GM19193 (cell line): ENCODE measurements at regions not wholly inside any gene's neighbourhood (a gene's known extent, or its start where the extent isn't known, plus 50 kb on each side); places are given as distances from the start of the nearest gene placed in this dataset.

Experiments used
- POLR2A ChIP-seq: IDR thresholded peaks from 4 replicates; pipeline ENCODE4 v1.6.1; 2011; ENCODE audit not compliant: insufficient read depth, insufficient read length; ENCODE audit errors: extremely low read depth

DNA sequence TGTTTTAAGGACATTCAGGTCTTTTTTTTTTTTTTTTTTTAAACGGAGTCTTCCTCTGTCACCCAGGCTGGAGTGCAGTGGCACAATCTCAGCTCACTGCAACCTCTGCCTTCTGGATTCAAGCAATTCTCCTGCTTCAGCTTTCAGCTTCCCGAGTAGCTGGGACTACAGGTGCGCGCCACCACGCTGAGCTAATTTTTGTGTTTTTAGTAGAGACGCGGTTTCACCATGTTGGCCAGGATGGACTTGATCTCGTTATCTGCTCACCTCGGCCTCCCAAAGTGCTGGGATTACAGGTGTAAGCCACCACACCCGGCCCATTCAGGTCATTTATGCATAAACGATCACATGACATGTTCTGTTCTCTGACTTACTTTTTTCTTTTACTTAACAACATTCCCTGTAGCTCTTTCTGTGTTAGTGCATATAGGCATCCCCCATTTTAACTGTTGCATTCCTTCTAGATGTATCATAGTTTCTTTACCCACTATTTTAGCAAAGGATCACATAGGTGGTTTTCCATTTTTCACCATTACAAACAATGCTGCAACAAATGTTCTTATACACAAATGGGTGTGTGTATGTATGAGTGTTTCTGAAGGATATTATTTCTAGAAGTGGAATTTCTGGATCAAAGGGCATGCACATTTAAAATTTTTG lies 74.2 kb downstream of the ARF6 start:
- no peak for TF ChIP-seq POLR2A

DNA sequence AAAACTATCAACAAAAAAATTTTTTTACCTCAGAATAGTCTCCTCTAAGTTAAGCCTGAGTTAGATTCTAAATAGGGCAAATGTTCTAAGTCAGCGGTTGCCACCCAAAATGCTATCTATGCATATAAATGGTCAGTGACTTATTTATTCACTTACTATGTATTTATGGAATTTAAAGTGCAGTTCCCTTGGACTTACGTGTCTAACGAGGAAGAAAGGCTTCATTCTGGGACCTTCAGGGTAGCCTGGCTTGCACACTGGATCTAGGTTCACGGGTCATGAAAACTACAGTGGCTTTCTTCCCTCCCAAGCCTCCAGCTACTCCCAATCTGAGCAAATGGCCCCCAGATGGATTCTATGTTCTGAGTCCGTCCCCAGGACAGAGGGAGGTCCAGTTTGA lies 77.1 kb downstream of the ARF6 start:
- no peak for TF ChIP-seq POLR2A

GRCh38 chr14:49970474-49971147 lies 77.7 kb downstream of the ARF6 start:
- TF ChIP-seq POLR2A, result no peak

DNA sequence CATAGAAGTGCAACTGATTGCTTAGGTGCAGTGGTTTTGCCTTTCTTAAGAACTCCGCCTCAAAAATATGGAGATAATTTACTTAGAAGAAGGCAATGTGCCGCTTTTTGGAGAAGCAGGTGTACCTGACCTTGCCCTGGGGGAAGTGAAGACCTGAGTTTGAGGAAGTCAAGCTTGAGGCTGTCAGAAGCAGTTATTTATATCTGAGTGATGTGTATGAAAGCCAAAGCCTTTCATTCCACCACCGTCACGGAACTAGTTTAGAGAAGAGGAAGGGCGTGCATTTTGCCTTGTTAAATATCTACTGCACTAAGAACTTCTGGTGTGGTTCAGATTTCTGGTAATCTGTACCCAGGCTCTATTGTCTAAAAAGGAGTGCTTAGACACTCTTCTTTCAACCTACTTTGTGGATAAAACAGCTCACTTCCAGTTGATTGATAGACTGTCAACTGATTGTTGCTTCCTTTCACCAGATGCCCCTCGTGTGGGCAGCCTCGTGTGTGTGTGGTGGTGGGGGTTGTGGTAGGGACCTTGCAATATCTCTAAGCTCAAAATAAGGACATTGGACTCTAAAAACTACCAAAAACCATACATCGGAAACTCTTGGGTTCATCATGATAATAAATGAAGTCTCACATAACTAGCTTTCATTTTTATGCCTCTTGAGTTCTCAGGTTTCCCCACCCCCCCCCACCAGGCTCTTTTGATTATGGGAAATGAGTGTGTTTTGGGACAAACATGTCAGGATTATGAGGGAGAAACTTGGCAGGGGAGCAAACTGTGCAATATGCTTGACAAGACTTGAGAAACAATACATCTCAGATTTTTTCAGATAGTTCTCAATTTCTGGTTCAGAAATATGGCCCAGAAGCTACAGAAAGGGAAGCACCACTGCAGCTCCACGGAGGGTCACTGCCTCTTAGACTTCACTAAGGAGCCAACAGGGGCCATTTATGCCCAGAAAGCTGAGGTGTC lies 78.6 kb downstream of the ARF6 start:
- peak; percentile 13 for TF ChIP-seq POLR2A

DNA sequence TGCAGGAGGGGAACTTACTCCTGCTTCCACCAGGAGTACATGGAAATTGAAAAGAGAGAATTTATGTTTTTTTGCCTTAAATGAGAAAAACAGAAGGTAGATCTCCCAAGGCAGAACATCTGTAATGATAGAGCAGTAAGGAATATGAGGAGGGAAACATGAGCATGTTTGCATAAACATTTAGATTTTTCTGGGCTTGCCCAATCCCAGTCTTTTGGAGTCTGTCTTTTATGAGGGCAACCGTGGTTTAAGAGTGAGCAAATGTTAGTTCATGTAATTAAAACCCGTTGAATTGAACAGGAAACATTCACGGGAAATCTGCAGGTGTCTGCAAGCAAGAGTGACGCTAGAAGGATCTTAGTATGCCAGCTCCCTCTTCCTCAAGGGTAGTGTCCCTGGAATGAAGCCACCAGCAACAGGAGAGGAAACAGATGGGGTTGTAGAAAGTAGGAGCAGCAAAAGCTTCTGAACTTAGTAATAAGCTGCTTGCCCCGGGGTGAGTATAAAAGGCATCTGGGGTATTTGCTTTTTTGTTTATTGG lies 79.3 kb downstream of the ARF6 start:
- TF ChIP-seq POLR2A, result no peak

- TF ChIP-seq POLR2A, result no peak
Observed at GRCh38 chr14:49972823-49973222, 79.9 kb downstream of the ARF6 start.

DNA sequence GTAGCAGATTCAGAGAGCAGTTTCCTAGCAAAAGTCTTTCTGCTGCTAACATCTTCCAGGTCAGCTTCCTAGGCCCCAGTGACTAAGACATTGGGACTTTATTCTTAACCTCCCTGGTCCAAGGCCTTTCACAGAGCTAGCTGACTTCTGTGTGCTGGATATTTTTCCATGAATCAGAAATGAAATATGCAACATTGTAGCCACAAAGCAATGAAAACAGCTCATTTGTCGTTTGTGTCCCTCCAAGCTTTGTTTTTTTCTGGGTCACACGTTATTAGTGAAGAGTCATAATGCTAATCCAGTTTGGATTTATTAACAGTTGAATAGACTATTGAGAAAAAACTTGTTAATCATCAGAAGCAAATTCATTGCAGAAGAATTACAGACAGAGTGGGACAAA lies 82.4 kb downstream of the ARF6 start:
- TF ChIP-seq POLR2A, result no peak

- TF ChIP-seq POLR2A, result no peak
Observed at GRCh38 chr14:49975799-49976198, 82.9 kb downstream of the ARF6 start.

DNA sequence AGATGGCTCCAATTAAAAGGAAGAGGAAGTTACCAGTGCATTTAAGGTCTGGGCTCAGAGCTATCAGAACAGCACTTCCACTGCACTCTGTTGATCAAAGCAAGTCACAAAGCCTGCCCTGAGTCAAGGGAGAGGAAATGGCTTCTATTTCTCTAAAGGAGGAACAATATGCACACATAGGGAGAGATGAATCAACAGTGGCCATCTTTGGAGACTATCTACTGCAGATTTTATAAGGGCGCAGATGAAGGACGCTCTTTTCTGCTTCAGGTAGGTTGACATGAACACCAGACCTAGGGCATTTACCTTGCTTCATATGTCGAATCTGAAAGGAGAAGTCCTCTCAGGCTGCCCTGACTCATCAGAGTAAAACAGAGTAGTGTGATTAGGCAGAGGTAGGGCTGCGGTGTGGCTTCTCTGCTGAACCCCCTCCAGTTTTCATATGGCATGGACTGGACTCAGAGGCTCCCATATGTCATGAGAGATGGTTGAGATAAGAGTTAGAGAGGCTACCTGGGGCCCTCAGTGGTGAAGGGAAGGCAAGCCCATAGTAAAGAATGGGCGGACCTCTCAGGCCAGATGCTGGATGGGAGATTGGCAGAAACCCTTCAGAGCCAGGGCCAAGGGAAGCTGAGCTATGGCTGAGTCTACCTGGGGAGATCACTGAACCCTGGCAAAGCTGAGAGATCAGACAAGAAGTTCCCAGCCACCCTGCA lies 84.4 kb downstream of the ARF6 start:
- TF ChIP-seq POLR2A, result peak; percentile 36

- no peak for TF ChIP-seq POLR2A
Observed at GRCh38 chr14:49980027-49980426, 87.1 kb downstream of the ARF6 start.

DNA sequence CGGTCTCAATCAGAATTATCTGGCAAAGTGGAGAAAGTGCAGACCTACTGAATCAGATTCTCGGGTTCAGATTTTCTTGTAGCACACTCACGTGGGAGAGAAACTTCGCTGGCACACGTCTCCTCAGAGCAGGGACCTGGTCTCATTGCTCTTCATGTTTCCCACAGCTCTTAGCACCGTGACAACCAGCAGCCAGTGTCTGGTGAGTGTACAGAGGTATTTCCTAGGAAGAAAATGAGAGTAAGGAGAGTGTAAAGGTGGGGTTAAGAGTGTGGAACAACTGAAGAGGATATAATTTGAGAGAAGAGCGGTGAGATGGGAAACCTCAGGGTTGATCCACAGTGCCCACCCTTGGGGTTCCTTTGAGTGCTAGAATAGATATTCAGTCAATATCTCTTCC lies 89.2 kb downstream of the ARF6 start:
- TF ChIP-seq POLR2A, result no peak

GRCh38 chr14:49982501-49982951 lies 89.6 kb downstream of the ARF6 start:
- TF ChIP-seq POLR2A, result no peak

DNA sequence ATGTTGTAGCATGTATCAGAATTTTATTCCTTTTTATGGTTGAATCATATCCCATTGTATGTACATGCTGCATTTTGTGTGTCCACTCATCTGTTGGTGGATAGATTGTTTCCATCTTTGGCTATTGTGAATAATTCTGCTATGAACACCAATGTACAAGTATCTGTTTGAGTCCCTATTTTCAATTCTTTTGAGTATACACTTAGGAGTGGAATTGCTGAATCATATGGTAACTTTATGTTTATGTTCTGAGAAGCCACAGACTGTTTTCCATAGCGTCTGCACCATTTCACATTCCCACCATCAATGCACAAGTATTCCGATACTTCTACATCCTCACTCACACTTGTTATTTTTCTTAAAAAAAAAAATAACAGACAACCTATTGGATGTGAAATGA lies 91.5 kb downstream of the ARF6 start:
- no peak for TF ChIP-seq POLR2A

- no peak for TF ChIP-seq POLR2A
Observed at GRCh38 chr14:49986343-49987014, 93.6 kb downstream of the ARF6 start.
